Psoas muscle (tissue), 7 donors: ENCODE measurements at regions not wholly inside any gene's neighbourhood (a gene's known extent, or its start where the extent isn't known, plus 50 kb on each side); places are given as distances from the start of the nearest gene placed in this dataset.

Experiments
- ATAC-seq, 4 donors: fragments of 200-7000 bp; cut with Tn5 transposase; one replicate each; pipeline ENCODE4 v1.9.1; 2020; ENCODE audit warnings: moderate library complexity in 3 of 4, mild to moderate bottlenecking in 2 of 4
- DNase-seq, 2 donors: peaks; one replicate each; pipeline ENCODE4 v3.0.0-alpha.2; 2020
- H3K27ac ChIP-seq: fragments of 200-600 bp; one replicate; pipeline ENCODE4 v1.8.0; 2022
- H3K27me3 ChIP-seq, 3 donors: fragments of 200-600 bp in 1 of 3; one replicate each; pipeline versions ENCODE4 v1.6.1 to v1.8.0; 2013 to 2022; ENCODE audit warnings: low read length in 2 of 3, mild to moderate bottlenecking in 2 of 3, moderate library complexity in 1 of 3; ENCODE audit not compliant: insufficient read depth in 3 of 3
- H3K36me3 ChIP-seq, 2 donors: fragments of 200-600 bp in 1 of 2; one replicate each; pipeline versions ENCODE4 v1.6.1 to v1.8.0; 2013 to 2022; ENCODE audit warnings: low read depth in 1 of 2, mild to moderate bottlenecking in 1 of 2, moderate library complexity in 1 of 2; ENCODE audit not compliant: insufficient read depth in 1 of 2
- H3K4me1 ChIP-seq: fragments of 200-600 bp; one replicate; pipeline ENCODE4 v1.8.0; 2022
- H3K4me3 ChIP-seq: fragments of 200-600 bp; one replicate; pipeline ENCODE4 v1.8.0; 2022; ENCODE audit warnings: mild to moderate bottlenecking
- H3K9me3 ChIP-seq: fragments of 200-600 bp; one replicate; pipeline ENCODE4 v1.8.0; 2022
- WGBS, 3 donors: extraction: QIAGEN DNeasy Blood & Tissue Kit; methylation state at CpG; one replicate each; pipeline versions ENCODE4 v1.1.6 to v1.1.7; 2013; 5-methylcytosine and 5-hydroxymethylcytosine counted together
- intact Hi-C, 2 donors: fragments of 100-400 bp; cut with DNase I; formaldehyde crosslinking; loops; one replicate each; pipeline versions ENCODE4 v1.11.0 to v1.14.2; 2022
- TF ChIP-seq, protein P1 (sequence below): fragments of 200-600 bp; IDR thresholded peaks from one replicate; pipeline ENCODE4 v1.8.0; 2022; ENCODE audit warnings: antibody characterized with exemption
- donor health status: healthy with polysubstance abuse.
- donor health status: DM: no; HTN: no; CAD: no; lungs with moderate emphysema.
- donor health status: Bipolar disorder and iron deficiency.
- donor health status: healthy.
- donor health status: DM: yes; HTN: yes; CAD: no.
- donor health status: DM: no; HTN: no; CAD: no.
- donor health status: DM: yes; HTN: yes; CAD: no.

DNA sequence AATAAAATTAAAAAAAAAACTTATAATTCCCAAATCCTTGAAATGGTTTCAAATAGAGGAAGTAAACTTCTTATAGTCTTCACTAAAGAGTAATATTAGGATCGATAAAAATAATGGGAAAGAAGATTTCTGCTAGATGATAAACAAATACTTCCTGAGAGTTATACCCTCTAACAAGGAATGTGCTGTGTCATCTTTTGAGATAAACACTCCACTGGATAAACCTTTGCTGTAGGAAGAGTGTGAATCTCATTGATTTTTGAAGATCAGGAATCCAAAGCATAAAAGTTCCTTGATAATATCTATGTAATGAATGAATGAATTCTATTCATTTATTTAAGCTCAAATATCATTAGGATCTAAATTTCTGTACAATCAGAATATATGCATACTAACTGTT lies 161.0 kb upstream of the GBE1 start:
- DNase-seq = no peak
- Histone ChIP-seq H3K36me3 (no peaks in the 10 kb centered on the region), H3K9me3 (no peaks in the 10 kb centered on the region), H3K4me3 (no peak overlapping the region), H3K27me3 (no peaks in the 10 kb centered on the region), H3K4me1 (no peaks in the 10 kb centered on the region), H3K27ac (no peak overlapping the region)
- TF ChIP-seq, protein P1, sequence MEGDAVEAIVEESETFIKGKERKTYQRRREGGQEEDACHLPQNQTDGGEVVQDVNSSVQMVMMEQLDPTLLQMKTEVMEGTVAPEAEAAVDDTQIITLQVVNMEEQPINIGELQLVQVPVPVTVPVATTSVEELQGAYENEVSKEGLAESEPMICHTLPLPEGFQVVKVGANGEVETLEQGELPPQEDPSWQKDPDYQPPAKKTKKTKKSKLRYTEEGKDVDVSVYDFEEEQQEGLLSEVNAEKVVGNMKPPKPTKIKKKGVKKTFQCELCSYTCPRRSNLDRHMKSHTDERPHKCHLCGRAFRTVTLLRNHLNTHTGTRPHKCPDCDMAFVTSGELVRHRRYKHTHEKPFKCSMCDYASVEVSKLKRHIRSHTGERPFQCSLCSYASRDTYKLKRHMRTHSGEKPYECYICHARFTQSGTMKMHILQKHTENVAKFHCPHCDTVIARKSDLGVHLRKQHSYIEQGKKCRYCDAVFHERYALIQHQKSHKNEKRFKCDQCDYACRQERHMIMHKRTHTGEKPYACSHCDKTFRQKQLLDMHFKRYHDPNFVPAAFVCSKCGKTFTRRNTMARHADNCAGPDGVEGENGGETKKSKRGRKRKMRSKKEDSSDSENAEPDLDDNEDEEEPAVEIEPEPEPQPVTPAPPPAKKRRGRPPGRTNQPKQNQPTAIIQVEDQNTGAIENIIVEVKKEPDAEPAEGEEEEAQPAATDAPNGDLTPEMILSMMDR = no peak
- no peak for ATAC-seq
- intact Hi-C loops = no loop called here
- WGBS, 3 donors = 89 to 97% (median 94%) methylated on average over 1 of the region's 1 CpG

DNA sequence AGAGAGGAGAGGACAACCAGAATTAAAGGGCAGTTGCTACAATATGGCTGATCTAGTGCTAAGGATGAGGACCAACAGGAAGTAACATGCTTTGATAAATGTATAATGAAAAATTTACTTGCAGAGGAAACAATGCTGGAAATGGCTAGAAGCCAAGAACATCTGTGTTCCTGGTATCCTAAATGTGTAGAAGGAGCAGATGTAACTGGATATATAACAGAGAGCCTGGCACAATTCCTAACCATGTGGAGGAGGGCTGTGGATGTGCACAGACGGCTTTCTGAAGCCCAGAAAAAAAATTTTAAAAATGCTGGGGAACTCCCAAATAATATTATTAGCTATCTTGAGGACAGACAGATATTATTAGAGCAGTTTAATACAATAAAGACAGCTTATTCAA lies 159.4 kb upstream of the GBE1 start:
- Histone ChIP-seq H3K4me3 (no peak overlapping the region), H3K9me3 (no peaks in the 10 kb centered on the region), H3K36me3 (no peaks in the 10 kb centered on the region), H3K4me1 (no peaks in the 10 kb centered on the region), H3K27ac (no peak overlapping the region), H3K27me3 (no peaks in the 10 kb centered on the region)
- TF ChIP-seq, protein P1 = no peak
- no peak for DNase-seq
- WGBS, 3 donors = 27 to 34% (median 27%) methylated on average over 1 of the region's 1 CpG
- no peak for ATAC-seq
- intact Hi-C loops = no loop called here

DNA sequence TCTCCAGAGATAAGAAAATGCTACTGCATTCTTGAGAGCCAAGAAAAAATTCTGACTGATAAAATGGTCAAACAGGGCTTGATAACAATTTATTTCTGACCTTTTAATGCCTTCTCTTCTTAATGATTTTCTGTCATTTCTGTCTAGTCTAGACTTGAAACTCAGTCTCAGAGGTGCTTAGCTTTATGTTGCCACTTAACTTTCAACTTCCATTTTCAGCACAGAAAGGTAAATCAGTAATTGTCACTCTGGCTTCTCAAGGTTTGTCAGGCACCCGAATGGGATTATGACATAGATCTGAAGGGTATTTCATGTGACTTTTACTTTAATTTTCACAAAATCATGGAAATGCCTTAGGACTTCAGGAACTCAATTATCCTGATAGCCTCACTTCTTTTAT lies 155.4 kb upstream of the GBE1 start:
- Histone ChIP-seq H3K27ac (no peak overlapping the region), H3K27me3 (no peaks in the 10 kb centered on the region), H3K36me3 (no peaks in the 10 kb centered on the region), H3K4me3 (no peak overlapping the region), H3K4me1 (no peaks in the 10 kb centered on the region), H3K9me3 (no peaks in the 10 kb centered on the region)
- WGBS, 3 donors = 63 to 73% (median 66%) methylated on average over 1 of the region's 1 CpG
- intact Hi-C loops = no loop called here
- no peak for DNase-seq
- TF ChIP-seq, protein P1 = no peak
- ATAC-seq = no peak

GRCh38 chr3:81913886-81914663 lies 152.6 kb upstream of the GBE1 start:
- Histone ChIP-seq H3K9me3 (no peaks in the 10 kb centered on the region), H3K4me3 (no peak overlapping the region), H3K27ac (no peak overlapping the region), H3K36me3 (no peaks in the 10 kb centered on the region), H3K27me3 (no peaks in the 10 kb centered on the region), H3K4me1 (no peaks in the 10 kb centered on the region)
- DNase-seq (no peak), ATAC-seq (no peak)
- TF ChIP-seq, protein P1 = no peak
- intact Hi-C loops = no loop called here
- WGBS, 3 donors = 88 to 93% (median 90%) methylated on average over 1 of the region's 1 CpG

- intact Hi-C loops = loop anchor here in 1 of 2 donors (2.0 kb wide), 1 partner anchor 222 kb away; no protein-coding TSS in a partner anchor
Measured at GRCh38 chr3:81911221-81911620, 149.8 kb upstream of the GBE1 start.

More at GRCh38 chr3:81911221-81911620, 149.8 kb upstream of the GBE1 start:
- ATAC-seq (no peak), DNase-seq (no peak)
- Histone ChIP-seq H3K4me3 (no peak overlapping the region), H3K36me3 (no peaks in the 10 kb centered on the region), H3K27me3 (no peaks in the 10 kb centered on the region), H3K27ac (no peak overlapping the region), H3K9me3 (no peaks in the 10 kb centered on the region), H3K4me1 (no peaks in the 10 kb centered on the region)
- TF ChIP-seq, protein P1 = no peak
- 66 to 77% (median 72%) methylated on average over 2 of the region's 2 CpGs for WGBS, 3 donors
